Gastrocnemius medialis (tissue), 4 donors: ENCODE measurements at regions not wholly inside any gene's neighbourhood (a gene's known extent, or its start where the extent isn't known, plus 50 kb on each side); places are given as distances from the start of the nearest gene placed in this dataset.
"Not testable (repeated sequence)": the region's sequence is repeated elsewhere in the genome, so short reads cannot be mapped to it uniquely, and the experiment has no call there.

Experiments
- ATAC-seq, 2 donors: fragments of 150-250 bp; one replicate each; pipeline ENCODE4 v1.9.1; 2016
- DNase-seq, 2 donors: peaks; one replicate each; pipeline ENCODE4 v3.0.0-alpha.2; 2019
- H3K27ac ChIP-seq, 4 donors: fragments of 200-600 bp; sonication (generic); 1 replicate in 1 of 4; 2 replicates in 3 of 4; pipeline ENCODE4 v1.5.1; 2016 to 2018; ENCODE audit warnings: mild to moderate bottlenecking in 2 of 4, moderate library complexity in 1 of 4
- H3K27me3 ChIP-seq, 3 donors: fragments of 200-600 bp; sonication (generic) in 2 of 3; 1 replicate in 1 of 3; 2 replicates in 2 of 3; pipeline versions ENCODE4 v1.5.1 to v1.6.0; 2016 to 2019; ENCODE audit warnings: mild to moderate bottlenecking in 1 of 3, moderate library complexity in 1 of 3
- H3K36me3 ChIP-seq, 2 donors: fragments of 200-600 bp; sonication (generic) in 1 of 2; one replicate each; pipeline ENCODE4 v1.5.1; 2017 to 2018
- H3K4me1 ChIP-seq, 2 donors: fragments of 200-600 bp; sonication (generic) in 1 of 2; one replicate each; pipeline ENCODE4 v1.5.1; 2016 to 2017; ENCODE audit warnings: mild to moderate bottlenecking in 2 of 2
- H3K4me3 ChIP-seq, 4 donors: fragments of 200-600 bp; sonication (generic) in 3 of 4; 1 replicate in 1 of 4; 2 replicates in 3 of 4; pipeline ENCODE4 v1.5.1; 2016 to 2019; ENCODE audit warnings: mild to moderate bottlenecking in 2 of 4
- H3K9me3 ChIP-seq, 3 donors: fragments of 200-600 bp; sonication (generic) in 2 of 3; 1 replicate in 1 of 3; 2 replicates in 2 of 3; pipeline ENCODE4 v1.5.1; 2016 to 2019
- CTCF ChIP-seq, 5 experiments: fragments of 450-650 bp in 3 of 5; fragments of 200-600 bp in 2 of 5; sonication (generic) in 2 of 5; IDR thresholded peaks in 4 of 5; conservative IDR thresholded peaks in 1 of 5; 1 replicate in 4 of 5; 2 replicates in 1 of 5; pipeline ENCODE4 v1.5.1; 2016 to 2019; ENCODE audit warnings: antibody characterized with exemption in 5 of 5, mild to moderate bottlenecking in 3 of 5, moderate library complexity in 3 of 5
- POLR2A ChIP-seq, 2 donors: fragments of 450-650 bp; IDR thresholded peaks; one replicate each; pipeline ENCODE4 v1.6.1; 2017; ENCODE audit warnings: antibody characterized with exemption in 2 of 2, mild to moderate bottlenecking in 2 of 2, moderate library complexity in 2 of 2
- in situ Hi-C, 4 donors: fragments of 200-750 bp; cut with MboI; loops; one replicate each; pipeline versions ENCODE4 v1.15.0 to v1.8.0; 2017; ENCODE audit warnings: low sequenced_read_pairs in 4 of 4
- intact Hi-C: fragments of 100-400 bp; cut with DNase I; formaldehyde crosslinking; loops from one replicate; pipeline ENCODE4 v1.15.1; 2023; ENCODE audit warnings: low total_unique reads

GRCh38 chr20:41702647-41703046, 84.5 kb upstream of the CHD6 start:
- Histone ChIP-seq H3K4me1 (no peaks in the 10 kb centered on the region), H3K36me3 (no peaks in the 10 kb centered on the region), H3K9me3 (no peaks in the 10 kb centered on the region), H3K4me3 (no peak overlapping the region), H3K27me3 (no peaks in the 10 kb centered on the region), H3K27ac (no peak overlapping the region)
- intact Hi-C loops, result no loop called here
- in situ Hi-C loops, result no loop called here
- no peak for DNase-seq
- ATAC-seq, result no peak
- TF ChIP-seq CTCF (IDR thresholded peaks at IDR 0.05 in 4 of 5, conservative IDR thresholded peaks at IDR 0.05 in 1 of 5), result no peak
- no peak for TF ChIP-seq POLR2A (IDR thresholded peaks at IDR 0.05)

- TF ChIP-seq CTCF (IDR thresholded peaks at IDR 0.05 in 4 of 5, conservative IDR thresholded peaks at IDR 0.05 in 1 of 5) (no peak), POLR2A (IDR thresholded peaks at IDR 0.05) (no peak)
- Histone ChIP-seq H3K27me3 (no peaks in the 10 kb centered on the region), H3K36me3 (no peaks in the 10 kb centered on the region), H3K27ac (no peak overlapping the region), H3K4me1 (peaks cover 0 to 5% of the 10 kb centered on the region in 2 donors), H3K9me3 (no peaks in the 10 kb centered on the region), H3K4me3 (no peak overlapping the region)
- DNase-seq (no peak), ATAC-seq (no peak)
- in situ Hi-C loops, result no loop called here
- intact Hi-C loops, result no loop called here
Observed at GRCh38 chr20:41701588-41702348, 83.6 kb upstream of the CHD6 start.

- peaks cover 8 to 10% of the 10 kb centered on the region in 2 donors for H3K4me1 ChIP-seq
- not testable (repeated sequence) for ATAC-seq, H3K27me3 ChIP-seq, DNase-seq, H3K36me3 ChIP-seq, H3K27ac ChIP-seq, H3K4me3 ChIP-seq, H3K9me3 ChIP-seq
- intact Hi-C loops (loop anchor here (10.0 kb wide), 4 partner anchors 245 to 675 kb away; partner anchors contain the start of genes TOP1 and ZHX3), in situ Hi-C loops (loop anchor here in 1 of 4 donors (10.0 kb wide), 1 partner anchor 355 kb away; the partner anchor contains the start of gene LPIN3)
Observed at GRCh38 chr20:41699673-41700072, 81.5 kb upstream of the CHD6 start.

- DNase-seq (no peak), ATAC-seq (no peak)
- intact Hi-C loops, result loop anchor here (10.0 kb wide), 4 partner anchors 243 to 673 kb away; partner anchors contain the start of genes TOP1 and ZHX3
- Histone ChIP-seq H3K27me3 (no peaks in the 10 kb centered on the region), H3K9me3 (no peaks in the 10 kb centered on the region), H3K4me1 (peaks cover 10 to 15% of the 10 kb centered on the region in 2 donors), H3K36me3 (no peaks in the 10 kb centered on the region), H3K27ac (no peak overlapping the region), H3K4me3 (no peak overlapping the region)
- TF ChIP-seq POLR2A (IDR thresholded peaks at IDR 0.05) (no peak), CTCF (IDR thresholded peaks at IDR 0.05 in 4 of 5, conservative IDR thresholded peaks at IDR 0.05 in 1 of 5) (peak; percentile 33 to 77 (median 53))
- in situ Hi-C loops, result loop anchor here in 1 of 4 donors (10.0 kb wide), 1 partner anchor 353 kb away; the partner anchor contains the start of gene LPIN3
Observed at GRCh38 chr20:41697861-41698559, 79.8 kb upstream of the CHD6 start.

GRCh38 chr20:41696428-41696827, 78.3 kb upstream of the CHD6 start:
- no peak for TF ChIP-seq POLR2A (IDR thresholded peaks at IDR 0.05)
- no peak for TF ChIP-seq CTCF (IDR thresholded peaks at IDR 0.05 in 4 of 5, conservative IDR thresholded peaks at IDR 0.05 in 1 of 5)
- in situ Hi-C loops, result loop anchor here in 1 of 4 donors (10.0 kb wide), 1 partner anchor 352 kb away; the partner anchor contains the start of gene LPIN3
- Histone ChIP-seq H3K27me3 (no peaks in the 10 kb centered on the region), H3K27ac (peak overlapping the region in 2 of 4 donors; percentile 45 to 51), H3K4me1 (peaks cover 10 to 15% of the 10 kb centered on the region in 2 donors), H3K4me3 (no peak overlapping the region), H3K36me3 (no peaks in the 10 kb centered on the region), H3K9me3 (no peaks in the 10 kb centered on the region)
- DNase-seq (peak in 1 of 2 donors; percentile 5), ATAC-seq (peak in 1 of 2 donors; percentile 49)
- intact Hi-C loops, result loop anchor here (10.0 kb wide), 4 partner anchors 242 to 672 kb away; partner anchors contain the start of genes TOP1 and ZHX3
